NT2/D1 (cell line): ENCODE measurements at regions not wholly inside any gene's neighbourhood (a gene's known extent, or its start where the extent isn't known, plus 50 kb on each side); places are given as distances from the start of the nearest gene placed in this dataset.

Experiments used
- SUZ12 ChIP-seq: IDR thresholded peaks from 2 replicates; pipeline ENCODE4 v1.6.1; 2011; ENCODE audit not compliant: insufficient read length, insufficient read depth; ENCODE audit errors: extremely low read depth
- YY1 ChIP-seq: IDR thresholded peaks from 2 replicates; pipeline ENCODE4 v1.6.1; 2011; ENCODE audit not compliant: insufficient read length, insufficient read depth
- ZNF274 ChIP-seq: IDR thresholded peaks from 2 replicates; pipeline ENCODE4 v1.6.1; 2011; ENCODE audit warnings: mild to moderate bottlenecking, low read depth, low read length

DNA sequence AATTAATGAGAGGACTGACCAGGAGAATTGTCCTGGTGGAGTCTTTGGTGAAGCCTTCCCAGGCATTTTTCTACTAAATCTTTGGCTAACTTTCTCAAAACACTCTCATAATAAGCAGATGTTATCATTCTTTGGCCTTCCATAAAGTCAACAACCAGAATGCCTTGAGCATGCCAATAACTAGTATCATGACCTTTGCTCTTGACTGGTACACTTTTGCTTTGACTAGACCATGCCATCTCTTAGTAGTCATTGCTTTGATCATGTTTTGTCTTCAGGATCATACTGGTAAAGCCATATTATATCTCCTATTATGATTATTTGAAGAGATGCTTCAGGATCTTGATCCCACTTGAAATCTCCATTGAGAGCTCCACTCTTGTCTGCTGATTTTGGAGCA lies 506.9 kb downstream of the ELAVL2 start:
- TF ChIP-seq YY1 (no peak), ZNF274 (no peak), SUZ12 (no peak)
